Immature natural killer cell (primary cell): ENCODE measurements at regions not wholly inside any gene's neighbourhood (a gene's known extent, or its start where the extent isn't known, plus 50 kb on each side); places are given as distances from the start of the nearest gene placed in this dataset.
"Not testable (repeated sequence)": the region's sequence is repeated elsewhere in the genome, so short reads cannot be mapped to it uniquely, and the experiment has no call there.

Experiments used
- DNase-seq, 3 donors: peaks; one replicate each; pipeline ENCODE4 v3.0.0; 2022; ENCODE audit warnings: mixed read lengths in 1 of 3
- H3K27ac Mint-ChIP-seq, 6 donors: one replicate each; pipeline ENCODE4 v1.8.0; 2020; ENCODE audit warnings: mixed read lengths in 6 of 6, mild to moderate bottlenecking in 5 of 6, inconsistent platforms in 4 of 6, moderate library complexity in 3 of 6
- H3K27me3 Mint-ChIP-seq, 3 donors: one replicate each; pipeline ENCODE4 v1.8.0; 2020 to 2021; ENCODE audit warnings: low read depth in 3 of 3, mild to moderate bottlenecking in 3 of 3, mixed read lengths in 3 of 3, moderate library complexity in 3 of 3, inconsistent platforms in 1 of 3
- H3K36me3 Mint-ChIP-seq, 3 donors: one replicate each; pipeline ENCODE4 v1.8.0; 2020; ENCODE audit warnings: mixed read lengths in 3 of 3, inconsistent platforms in 2 of 3, mild to moderate bottlenecking in 2 of 3
- H3K4me1 Mint-ChIP-seq, 2 donors: one replicate each; pipeline ENCODE4 v1.8.0; 2020; ENCODE audit warnings: inconsistent platforms in 2 of 2, mild to moderate bottlenecking in 2 of 2, mixed read lengths in 2 of 2, moderate library complexity in 1 of 2
- H3K4me3 Mint-ChIP-seq, 5 donors: one replicate each; pipeline ENCODE4 v1.8.0; 2020; ENCODE audit warnings: mild to moderate bottlenecking in 5 of 5, mixed read lengths in 5 of 5, inconsistent platforms in 3 of 5, moderate library complexity in 3 of 5
- H3K9me3 Mint-ChIP-seq, 6 donors: one replicate each; pipeline ENCODE4 v1.8.0; 2020; ENCODE audit warnings: mild to moderate bottlenecking in 6 of 6, mixed read lengths in 6 of 6, inconsistent platforms in 4 of 6, moderate library complexity in 3 of 6

GRCh38 chr2:167646557-167646956 is 600.8 kb downstream of the STK39 start:
- peaks cover 0 to 4% (median 1%) of the 10 kb centered on the region in 3 donors for H3K27me3 Mint-ChIP-seq
- peaks cover 0 to 5% (median 0%) of the 10 kb centered on the region in 3 donors for H3K36me3 Mint-ChIP-seq
- no peak overlapping the region for H3K4me3 Mint-ChIP-seq
- H3K27ac Mint-ChIP-seq, result no peak overlapping the region
- DNase-seq, result no peak
- peaks cover 0 to 9% (median 2%) of the 10 kb centered on the region in 6 donors for H3K9me3 Mint-ChIP-seq
- H3K4me1 Mint-ChIP-seq, result no peaks in the 10 kb centered on the region

GRCh38 chr2:167640096-167640495 is 607.3 kb downstream of the STK39 start:
- Mint-ChIP-seq H3K27ac (no peak overlapping the region), H3K9me3 (peaks cover 0 to 2% (median 0%) of the 10 kb centered on the region in 6 donors), H3K4me3 (no peak overlapping the region), H3K27me3 (no peaks in the 10 kb centered on the region), H3K4me1 (no peaks in the 10 kb centered on the region), H3K36me3 (peaks cover 0 to 5% (median 0%) of the 10 kb centered on the region in 3 donors)
- DNase-seq, result no peak

- Mint-ChIP-seq H3K9me3 (peaks cover 0 to 6% (median 4%) of the 10 kb centered on the region in 6 donors), H3K4me3 (no peak overlapping the region), H3K4me1 (no peaks in the 10 kb centered on the region), H3K27ac (no peak overlapping the region), H3K36me3 (no peaks in the 10 kb centered on the region), H3K27me3 (peaks cover 0 to 1% (median 0%) of the 10 kb centered on the region in 3 donors)
- DNase-seq, result no peak
Observed at GRCh38 chr2:167637741-167638140, 609.7 kb downstream of the STK39 start.

- DNase-seq, H3K9me3 Mint-ChIP-seq, H3K27me3 Mint-ChIP-seq, H3K36me3 Mint-ChIP-seq, H3K4me1 Mint-ChIP-seq, H3K4me3 Mint-ChIP-seq, H3K27ac Mint-ChIP-seq: not testable (repeated sequence)
Observed at GRCh38 chr2:167632271-167632670, 615.1 kb downstream of the STK39 start.

GRCh38 chr2:167626961-167627360 is 620.4 kb downstream of the STK39 start:
- H3K27me3 Mint-ChIP-seq, result peaks cover 0 to 2% (median 0%) of the 10 kb centered on the region in 3 donors
- no peak for DNase-seq
- H3K4me1 Mint-ChIP-seq, result no peaks in the 10 kb centered on the region

GRCh38 chr2:167626301-167626700 is 621.1 kb downstream of the STK39 start:
- H3K4me3 Mint-ChIP-seq, result no peak overlapping the region
- H3K27me3 Mint-ChIP-seq, result peaks cover 0 to 2% (median 0%) of the 10 kb centered on the region in 3 donors
- H3K36me3 Mint-ChIP-seq, result no peaks in the 10 kb centered on the region
- no peaks in the 10 kb centered on the region for H3K4me1 Mint-ChIP-seq
- DNase-seq, result no peak
- no peak overlapping the region for H3K27ac Mint-ChIP-seq
- peaks cover 0 to 4% (median 0%) of the 10 kb centered on the region in 6 donors for H3K9me3 Mint-ChIP-seq

More at GRCh38 chr2:167626961-167627360, 620.4 kb downstream of the STK39 start:
- Mint-ChIP-seq H3K9me3 (peaks cover 0 to 6% (median 0%) of the 10 kb centered on the region in 6 donors), H3K4me3 (no peak overlapping the region), H3K27ac (no peak overlapping the region), H3K36me3 (no peaks in the 10 kb centered on the region)

- no peaks in the 10 kb centered on the region for H3K36me3 Mint-ChIP-seq
- no peaks in the 10 kb centered on the region for H3K27me3 Mint-ChIP-seq
- no peak overlapping the region for H3K4me3 Mint-ChIP-seq
- DNase-seq, result no peak
- H3K27ac Mint-ChIP-seq, result no peak overlapping the region
- peaks cover 0 to 4% (median 2%) of the 10 kb centered on the region in 6 donors for H3K9me3 Mint-ChIP-seq
- H3K4me1 Mint-ChIP-seq, result no peaks in the 10 kb centered on the region
Observed at GRCh38 chr2:167616997-167617396, 630.4 kb downstream of the STK39 start.

- no peak for DNase-seq
- H3K4me3 Mint-ChIP-seq, result no peak overlapping the region
- H3K4me1 Mint-ChIP-seq, result no peaks in the 10 kb centered on the region
- H3K9me3 Mint-ChIP-seq, result peaks cover 0 to 4% (median under 1%) of the 10 kb centered on the region in 6 donors
- no peak overlapping the region for H3K27ac Mint-ChIP-seq
- H3K27me3 Mint-ChIP-seq, result peaks cover 0 to 3% (median 0%) of the 10 kb centered on the region in 3 donors
- H3K36me3 Mint-ChIP-seq, result no peaks in the 10 kb centered on the region
Observed at GRCh38 chr2:167613471-167613870, 633.9 kb downstream of the STK39 start.

- Mint-ChIP-seq H3K4me1 (no peaks in the 10 kb centered on the region), H3K27ac (no peak overlapping the region)
Observed at GRCh38 chr2:167608487-167608886, 638.9 kb downstream of the STK39 start.

GRCh38 chr2:167607731-167608130 is 639.7 kb downstream of the STK39 start:
- no peaks in the 10 kb centered on the region for H3K36me3 Mint-ChIP-seq
- no peak overlapping the region for H3K27ac Mint-ChIP-seq
- H3K4me1 Mint-ChIP-seq, result no peaks in the 10 kb centered on the region
- H3K9me3 Mint-ChIP-seq, result peaks cover 0 to 6% (median 2%) of the 10 kb centered on the region in 6 donors
- peaks cover 0 to 5% (median 0%) of the 10 kb centered on the region in 3 donors for H3K27me3 Mint-ChIP-seq
- DNase-seq, result no peak
- H3K4me3 Mint-ChIP-seq, result no peak overlapping the region

More at GRCh38 chr2:167608487-167608886, 638.9 kb downstream of the STK39 start:
- Mint-ChIP-seq H3K36me3 (no peaks in the 10 kb centered on the region), H3K27me3 (peaks cover 0 to 5% (median 0%) of the 10 kb centered on the region in 3 donors), H3K9me3 (peaks cover 0 to 6% (median 2%) of the 10 kb centered on the region in 6 donors), H3K4me3 (no peak overlapping the region)
- no peak for DNase-seq

- no peaks in the 10 kb centered on the region for H3K4me1 Mint-ChIP-seq
- H3K9me3 Mint-ChIP-seq, result peaks cover 0 to 6% (median 2%) of the 10 kb centered on the region in 6 donors
- no peak for DNase-seq
- H3K27ac Mint-ChIP-seq, result no peak overlapping the region
- H3K27me3 Mint-ChIP-seq, result peaks cover 0 to 5% (median 0%) of the 10 kb centered on the region in 3 donors
- H3K4me3 Mint-ChIP-seq, result no peak overlapping the region
- no peaks in the 10 kb centered on the region for H3K36me3 Mint-ChIP-seq
Observed at GRCh38 chr2:167607211-167607610, 640.2 kb downstream of the STK39 start.

- peaks cover 0 to 1% (median 0%) of the 10 kb centered on the region in 3 donors for H3K27me3 Mint-ChIP-seq
- H3K27ac Mint-ChIP-seq, result no peak overlapping the region
- H3K36me3 Mint-ChIP-seq, result no peaks in the 10 kb centered on the region
- DNase-seq, result no peak
- no peak overlapping the region for H3K4me3 Mint-ChIP-seq
- H3K4me1 Mint-ChIP-seq, result no peaks in the 10 kb centered on the region
- H3K9me3 Mint-ChIP-seq, result peaks cover 0 to 6% (median 2%) of the 10 kb centered on the region in 6 donors
Observed at GRCh38 chr2:167602122-167602521, 645.3 kb downstream of the STK39 start.

GRCh38 chr2:167599219-167599618 is 648.2 kb downstream of the STK39 start:
- Mint-ChIP-seq H3K9me3 (no peaks in the 10 kb centered on the region), H3K4me3 (no peak overlapping the region), H3K36me3 (no peaks in the 10 kb centered on the region), H3K4me1 (peaks cover 0 to 7% of the 10 kb centered on the region in 2 donors), H3K27me3 (no peaks in the 10 kb centered on the region), H3K27ac (no peak overlapping the region)
- DNase-seq, result no peak

- no peaks in the 10 kb centered on the region for H3K36me3 Mint-ChIP-seq
- no peak for DNase-seq
- H3K27me3 Mint-ChIP-seq, result no peaks in the 10 kb centered on the region
- H3K4me3 Mint-ChIP-seq, result peak overlapping the region in 2 of 5 donors; percentile 12 to 57
- peaks cover 0 to 2% (median 0%) of the 10 kb centered on the region in 6 donors for H3K9me3 Mint-ChIP-seq
- peaks cover 0 to 7% of the 10 kb centered on the region in 2 donors for H3K4me1 Mint-ChIP-seq
- no peak overlapping the region for H3K27ac Mint-ChIP-seq
Observed at GRCh38 chr2:167595839-167596471, 651.4 kb downstream of the STK39 start.

GRCh38 chr2:167595021-167595420 is 652.4 kb downstream of the STK39 start:
- no peak overlapping the region for H3K27ac Mint-ChIP-seq
- no peaks in the 10 kb centered on the region for H3K27me3 Mint-ChIP-seq
- no peak overlapping the region for H3K4me3 Mint-ChIP-seq
- H3K9me3 Mint-ChIP-seq, result peaks cover 0 to 2% (median 0%) of the 10 kb centered on the region in 6 donors
- H3K36me3 Mint-ChIP-seq, result no peaks in the 10 kb centered on the region
- no peak for DNase-seq
- peaks cover 0 to 7% of the 10 kb centered on the region in 2 donors for H3K4me1 Mint-ChIP-seq
